Right cardiac atrium (tissue), 5 donors: ENCODE measurements at regions not wholly inside any gene's neighbourhood (a gene's known extent, or its start where the extent isn't known, plus 50 kb on each side); places are given as distances from the start of the nearest gene placed in this dataset.
"Not testable (repeated sequence)": the region's sequence is repeated elsewhere in the genome, so short reads cannot be mapped to it uniquely, and the experiment has no call there.

ENCODE experiments used
- ATAC-seq, 2 donors: fragments of 200-7000 bp; cut with Tn5 transposase; one replicate each; pipeline versions ENCODE4 v1.8.0 to v1.9.1; 2020; ENCODE audit warnings: moderate library complexity in 2 of 2, mild to moderate bottlenecking in 1 of 2
- DNase-seq, 3 donors: peaks; one replicate each; pipeline ENCODE4 v3.0.0-alpha.2; 2020
- H3K27ac ChIP-seq: one replicate; pipeline ENCODE4 v1.5.1; 2013; ENCODE audit warnings: mild to moderate bottlenecking, low read length, control low read depth, moderate library complexity
- H3K27me3 ChIP-seq: one replicate; pipeline ENCODE4 v1.6.1; 2013; ENCODE audit not compliant: control insufficient read depth, insufficient read depth
- H3K4me1 ChIP-seq: one replicate; pipeline ENCODE4 v1.6.1; 2013; ENCODE audit warnings: low read length; ENCODE audit not compliant: control insufficient read depth, insufficient read depth
- H3K4me3 ChIP-seq: one replicate; pipeline ENCODE4 v1.5.1; 2013; ENCODE audit warnings: low read length, control low read depth
- H3K9me3 ChIP-seq: one replicate; pipeline ENCODE4 v1.6.1; 2013; ENCODE audit warnings: low read length; ENCODE audit not compliant: control insufficient read depth
- WGBS: extraction: QIAGEN DNeasy Blood & Tissue Kit; methylation state at CpG from one replicate; pipeline ENCODE4 v1.1.7; 2013; 5-methylcytosine and 5-hydroxymethylcytosine counted together
- intact Hi-C, 4 donors: fragments of 100-400 bp; cut with DNase I; formaldehyde crosslinking; loops; one replicate each; pipeline versions ENCODE4 v1.11.0 to v1.14.0; 2022 to 2023
- donor health status: healthy with polysubstance abuse.
- donor health status: DM: no; HTN: yes; CAD: no.
- donor health status: DM: no; HTN: no; CAD: no.
- donor health status: DM: no; HTN: yes; CAD: no; lungs with severe emphysema.
- donor health status: DM: yes; HTN: yes; CAD: no.

DNA sequence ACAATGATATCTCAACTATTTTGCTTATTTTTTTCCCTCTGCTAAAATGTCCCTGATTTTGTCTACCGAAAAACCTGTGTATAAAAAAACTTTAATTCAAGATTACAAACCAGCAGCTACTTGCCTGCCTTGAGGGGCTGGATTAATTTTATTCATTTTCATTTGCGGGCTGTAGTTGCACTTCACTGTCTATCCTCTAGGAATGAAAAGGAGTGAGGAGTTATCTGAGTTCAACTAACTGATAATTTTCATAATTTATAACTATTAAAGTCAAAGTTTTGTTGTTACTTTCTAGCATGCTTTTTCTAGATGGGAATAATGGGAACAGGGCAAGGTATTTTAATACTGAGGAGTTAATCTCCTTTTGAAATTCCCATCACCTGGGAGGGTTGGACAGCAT is 50.3 kb upstream of the AGTPBP1 start:
- H3K4me1 ChIP-seq, H3K9me3 ChIP-seq, ATAC-seq, DNase-seq, H3K4me3 ChIP-seq, intact Hi-C loops, H3K27me3 ChIP-seq, H3K27ac ChIP-seq: not testable (repeated sequence)
- 64% methylated on average over 2 of the region's 2 CpGs for WGBS

DNA sequence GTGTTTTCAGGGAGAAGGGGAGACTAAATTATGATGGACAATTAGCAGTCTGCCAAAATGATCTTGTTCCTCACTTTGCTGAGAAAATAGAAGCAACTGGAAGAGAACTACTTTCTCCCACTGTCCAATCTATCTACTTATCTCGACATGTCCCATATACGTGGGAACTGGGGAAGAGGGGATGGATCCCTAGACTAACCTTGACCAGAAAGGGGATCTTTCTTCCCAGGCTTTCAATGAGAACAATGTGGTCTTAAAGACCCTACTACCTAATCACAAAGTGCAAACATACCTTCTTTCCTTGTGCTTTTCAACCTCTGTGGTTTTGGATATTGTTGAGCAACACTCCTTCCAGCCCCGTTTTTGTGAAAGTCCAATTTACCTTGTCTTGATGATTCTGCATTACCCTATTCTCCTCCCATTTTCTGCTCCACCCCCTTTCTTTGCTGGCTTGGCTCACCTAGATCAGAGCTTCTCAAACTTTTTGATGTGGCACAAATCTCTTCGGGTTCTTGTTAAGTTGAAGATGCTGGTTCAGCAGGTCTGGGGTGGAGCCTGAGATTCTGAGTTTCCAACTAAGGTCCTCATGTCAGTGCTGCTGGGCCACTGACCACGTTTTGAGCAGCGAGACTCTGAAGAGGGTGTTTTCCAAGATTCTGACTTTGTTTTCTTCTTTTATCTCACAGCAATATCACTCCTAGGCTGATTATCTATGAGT is 61.4 kb upstream of the AGTPBP1 start:
- ATAC-seq, DNase-seq, intact Hi-C loops, H3K4me1 ChIP-seq, H3K4me3 ChIP-seq, H3K27me3 ChIP-seq, H3K9me3 ChIP-seq, H3K27ac ChIP-seq: not testable (repeated sequence)
- 50% methylated on average over 6 of the region's 6 CpGs for WGBS

DNA sequence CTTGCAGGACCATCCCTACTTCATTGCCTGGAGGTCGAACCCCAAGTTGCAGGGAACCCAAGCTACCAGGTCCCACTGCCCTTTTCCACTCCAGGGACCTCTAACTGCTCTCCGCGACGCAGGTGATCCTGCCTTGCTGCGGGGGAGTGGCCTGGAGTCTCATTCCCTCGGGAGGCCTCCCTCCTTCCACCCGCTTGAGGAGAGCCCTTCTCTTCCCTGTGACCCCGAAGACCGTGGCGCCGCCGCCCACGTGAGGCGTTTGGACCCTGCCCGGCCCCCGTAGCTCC is 63.0 kb upstream of the AGTPBP1 start:
- Histone ChIP-seq H3K4me3 (peak overlapping the region; percentile 95), H3K27ac (peak overlapping the region; percentile 97)
- H3K9me3 ChIP-seq, H3K27me3 ChIP-seq, H3K4me1 ChIP-seq, ATAC-seq, intact Hi-C loops, DNase-seq: not testable (repeated sequence)
- WGBS, result 2% methylated on average over 16 of the region's 16 CpGs

DNA sequence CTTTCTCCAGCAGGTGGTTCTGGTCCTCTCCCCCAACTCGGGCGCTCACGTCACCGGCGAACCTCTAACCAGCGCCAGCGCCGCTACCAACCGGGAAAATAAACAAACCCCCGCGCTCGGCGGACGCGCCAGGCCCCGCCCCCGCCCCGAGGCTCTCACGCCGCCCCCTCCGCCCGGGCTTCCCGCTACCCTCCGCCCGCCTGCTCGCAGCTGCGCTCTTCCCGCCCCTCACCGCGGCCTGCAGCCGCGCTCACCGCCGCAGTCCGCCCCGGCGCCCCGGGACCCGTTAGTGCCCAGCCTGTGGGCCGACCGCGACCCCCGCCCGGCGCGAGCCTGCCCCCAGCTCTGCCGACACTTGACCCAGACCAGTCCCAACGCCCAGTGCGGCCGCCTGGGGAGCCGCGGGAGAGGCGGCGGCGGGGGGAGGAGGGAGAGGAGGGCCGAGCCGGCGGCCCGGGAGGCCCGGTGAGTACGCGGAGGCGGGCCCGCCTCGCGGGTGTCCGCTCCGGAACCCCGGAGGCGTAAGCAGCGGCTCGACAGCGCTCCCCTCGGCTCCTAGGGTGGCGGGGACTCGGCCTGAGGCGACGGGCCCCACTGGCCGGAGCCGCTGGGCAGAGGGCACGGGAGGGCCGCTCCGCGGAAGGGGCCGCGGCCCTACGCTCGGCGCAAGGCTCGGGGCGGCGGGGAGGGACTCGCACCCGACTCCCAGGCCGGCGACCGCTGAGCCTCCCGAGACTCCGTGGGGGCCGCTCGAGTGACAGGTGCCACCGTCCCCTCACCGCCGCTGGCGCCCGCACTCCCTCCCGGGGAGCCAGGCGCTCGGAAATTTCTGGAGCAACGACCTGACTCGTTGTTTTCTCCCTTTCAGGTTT is 63.6 kb upstream of the AGTPBP1 start:
- H3K4me1 ChIP-seq, intact Hi-C loops, H3K27me3 ChIP-seq, H3K9me3 ChIP-seq: not testable (repeated sequence)
- WGBS, result under 1% methylated on average over 107 of the region's 111 CpGs
- H3K4me3 ChIP-seq, result peak overlapping the region; percentile 95
- peak overlapping the region; percentile 97 for H3K27ac ChIP-seq
- ATAC-seq (peak; percentile 95), DNase-seq (peak; percentile 80 to 94 (median 93))

DNA sequence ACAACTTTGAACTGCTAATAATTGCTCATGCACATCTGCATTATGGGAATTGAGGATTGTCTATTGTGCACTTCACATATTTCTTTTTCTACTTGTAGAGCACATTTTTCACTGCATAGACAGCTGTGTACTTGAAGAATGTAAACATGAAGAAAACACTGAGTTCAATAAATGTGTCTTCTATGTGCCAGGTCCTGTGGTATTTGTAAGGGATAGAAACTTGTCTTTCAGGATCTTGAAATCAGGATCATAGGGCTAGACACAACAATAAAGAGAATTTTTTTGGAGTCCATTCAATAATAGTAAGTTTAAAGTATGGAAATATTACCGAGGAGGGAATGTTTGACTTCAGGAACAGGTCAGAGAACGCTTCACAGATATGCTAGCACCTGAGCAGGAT is 66.6 kb upstream of the AGTPBP1 start:
- H3K27ac ChIP-seq, H3K9me3 ChIP-seq, ATAC-seq, H3K4me1 ChIP-seq, DNase-seq, H3K4me3 ChIP-seq, intact Hi-C loops, H3K27me3 ChIP-seq: not testable (repeated sequence)
- WGBS, result 99% methylated on average over 2 of the region's 2 CpGs

DNA sequence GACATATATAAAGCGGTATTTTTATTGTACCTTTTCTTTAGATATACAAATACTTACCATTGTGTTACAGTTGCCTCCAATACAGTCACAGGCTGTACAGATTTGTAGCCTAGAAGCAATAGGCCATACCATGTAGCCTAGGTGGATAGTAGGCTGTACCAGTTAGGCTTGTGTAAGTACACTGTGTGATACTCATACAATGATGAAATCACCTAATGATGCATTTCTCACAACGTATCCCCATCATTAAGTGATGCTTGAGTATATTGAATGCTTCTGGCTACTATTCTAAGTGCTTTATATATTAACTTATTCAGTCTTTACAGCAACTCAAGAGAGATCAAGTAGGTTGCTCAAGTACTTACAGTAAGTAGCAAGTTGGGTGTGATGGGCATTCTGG is 71.6 kb upstream of the AGTPBP1 start:
- DNase-seq, H3K4me1 ChIP-seq, H3K9me3 ChIP-seq, intact Hi-C loops, H3K4me3 ChIP-seq, H3K27ac ChIP-seq, ATAC-seq, H3K27me3 ChIP-seq: not testable (repeated sequence)
- WGBS, result 88% methylated on average over 2 of the region's 2 CpGs

DNA sequence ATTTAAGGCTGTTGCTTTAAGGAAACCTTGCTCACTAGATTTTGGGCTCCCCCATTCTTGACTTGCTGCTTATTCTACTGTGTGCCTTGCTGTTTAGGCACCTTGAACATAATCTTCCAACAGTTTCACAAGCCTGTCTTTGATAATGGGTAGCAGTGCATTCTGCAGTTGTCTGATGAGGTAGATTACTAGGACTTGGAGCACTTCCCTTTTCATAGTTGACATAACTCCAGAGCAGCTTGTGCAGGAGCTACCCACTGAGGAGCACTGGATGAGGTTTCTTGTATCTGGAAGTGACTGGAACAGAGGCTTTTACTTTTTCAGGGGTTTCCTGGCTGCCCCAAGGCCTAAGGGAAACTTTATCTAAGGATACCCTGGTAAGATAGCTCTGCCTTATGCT is 73.0 kb upstream of the AGTPBP1 start:
- DNase-seq, H3K4me1 ChIP-seq, H3K9me3 ChIP-seq, ATAC-seq, intact Hi-C loops, H3K4me3 ChIP-seq, H3K27me3 ChIP-seq, H3K27ac ChIP-seq: not testable (repeated sequence)

DNA sequence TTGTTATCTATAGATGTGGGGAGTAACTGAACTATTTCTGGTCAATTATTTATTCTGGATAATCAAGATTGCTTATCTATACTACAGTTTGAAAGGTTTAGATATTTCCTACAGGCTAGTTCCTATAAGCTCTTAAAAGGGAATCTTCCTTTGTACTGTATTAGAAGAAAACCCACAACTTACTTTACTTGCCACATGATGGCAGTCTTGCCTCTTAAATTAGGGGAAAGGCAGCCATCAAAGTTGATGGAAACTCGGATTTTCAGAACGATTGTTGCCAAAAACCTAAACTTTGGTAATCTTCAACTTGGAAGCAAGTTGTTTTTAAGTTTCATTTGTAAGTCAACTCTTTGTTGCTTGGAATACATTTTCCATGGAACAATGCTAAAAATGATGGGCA is 77.2 kb upstream of the AGTPBP1 start:
- H3K27me3 ChIP-seq, intact Hi-C loops, H3K27ac ChIP-seq, H3K9me3 ChIP-seq, DNase-seq, H3K4me1 ChIP-seq, H3K4me3 ChIP-seq: not testable (repeated sequence)
- 5% methylated on average over 2 of the region's 2 CpGs for WGBS
- ATAC-seq, result peak; percentile 54 to 63

DNA sequence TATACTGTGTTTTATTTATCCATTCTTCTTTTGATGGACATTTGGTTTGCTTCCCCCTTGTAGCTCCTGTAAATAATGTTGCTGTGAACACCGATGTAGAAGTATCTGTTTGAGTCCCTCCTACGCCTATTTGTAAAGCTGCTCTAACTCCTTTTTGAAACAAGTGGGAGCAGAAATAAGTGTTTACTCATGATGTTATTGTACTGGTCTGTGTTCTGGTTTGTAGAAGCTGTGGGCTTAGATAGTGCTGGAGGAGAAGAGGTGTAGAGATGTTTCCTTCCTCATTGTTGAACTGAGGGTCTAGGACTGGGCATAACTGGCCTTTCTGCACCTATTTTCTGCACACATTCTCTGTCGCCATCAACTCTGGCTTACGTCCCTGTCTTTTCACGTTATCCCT is 78.8 kb upstream of the AGTPBP1 start:
- H3K9me3 ChIP-seq, DNase-seq, H3K4me1 ChIP-seq, H3K27ac ChIP-seq, ATAC-seq, H3K27me3 ChIP-seq, H3K4me3 ChIP-seq, intact Hi-C loops: not testable (repeated sequence)
- WGBS, result 54% methylated on average over 4 of the region's 5 CpGs

DNA sequence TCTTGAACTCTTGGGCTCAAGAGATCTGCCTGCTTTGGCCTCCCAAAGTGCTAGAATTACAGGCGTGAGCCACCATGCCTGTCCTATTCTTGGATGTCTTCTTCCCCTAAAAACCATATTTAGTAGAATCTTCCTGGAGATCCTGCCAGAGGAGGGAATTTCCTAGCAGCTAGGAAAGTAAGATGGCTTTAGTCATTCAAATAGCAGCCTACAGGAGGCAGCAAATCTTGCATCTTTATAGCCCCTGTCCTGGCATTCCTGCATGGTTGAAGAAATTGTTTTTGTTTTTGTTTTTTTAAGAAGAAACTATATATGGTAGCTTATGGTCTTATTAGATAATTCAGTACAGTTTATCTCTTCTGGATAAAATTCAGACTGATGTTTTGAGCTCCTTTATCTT is 83.2 kb upstream of the AGTPBP1 start:
- intact Hi-C loops, DNase-seq, H3K4me3 ChIP-seq, H3K9me3 ChIP-seq, H3K27me3 ChIP-seq, H3K4me1 ChIP-seq, ATAC-seq, H3K27ac ChIP-seq: not testable (repeated sequence)
- WGBS, result 84% methylated on average over 1 of the region's 1 CpG

DNA sequence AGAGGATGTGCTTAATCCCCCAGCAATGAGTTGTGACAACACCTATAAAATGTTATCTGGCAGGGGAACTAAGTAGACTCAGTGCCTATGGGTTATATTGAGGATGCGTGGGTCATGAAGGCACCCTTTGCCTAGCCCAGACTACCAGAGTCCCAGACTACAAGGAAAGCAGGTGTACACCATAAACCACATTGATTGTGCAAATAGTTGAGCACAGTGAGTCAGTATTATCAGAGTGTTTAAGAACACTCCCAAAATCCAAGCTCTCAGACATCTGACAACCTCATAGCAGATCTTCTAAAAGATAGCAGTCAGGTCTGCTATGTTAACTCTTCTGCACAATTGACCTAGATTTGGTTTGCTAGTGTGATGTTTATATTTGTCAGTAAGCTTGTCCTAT is 92.8 kb upstream of the AGTPBP1 start:
- H3K4me3 ChIP-seq, DNase-seq, H3K27me3 ChIP-seq, intact Hi-C loops, H3K4me1 ChIP-seq, ATAC-seq, H3K9me3 ChIP-seq, H3K27ac ChIP-seq: not testable (repeated sequence)
- 96% methylated on average over 1 of the region's 1 CpG for WGBS
